ENCODE measurements at regions not wholly inside any gene's neighbourhood (a gene's known extent, or its start where the extent isn't known, plus 50 kb on each side); places are given as distances from the start of the nearest gene placed in this dataset.

- H3K36me3 ChIP-seq, result no peaks in the 10 kb centered on the region
- intact Hi-C loops (cut with DNase I; ENCODE audit: low total_unique reads), result no loop called here
- TF ChIP-seq, protein P1, sequence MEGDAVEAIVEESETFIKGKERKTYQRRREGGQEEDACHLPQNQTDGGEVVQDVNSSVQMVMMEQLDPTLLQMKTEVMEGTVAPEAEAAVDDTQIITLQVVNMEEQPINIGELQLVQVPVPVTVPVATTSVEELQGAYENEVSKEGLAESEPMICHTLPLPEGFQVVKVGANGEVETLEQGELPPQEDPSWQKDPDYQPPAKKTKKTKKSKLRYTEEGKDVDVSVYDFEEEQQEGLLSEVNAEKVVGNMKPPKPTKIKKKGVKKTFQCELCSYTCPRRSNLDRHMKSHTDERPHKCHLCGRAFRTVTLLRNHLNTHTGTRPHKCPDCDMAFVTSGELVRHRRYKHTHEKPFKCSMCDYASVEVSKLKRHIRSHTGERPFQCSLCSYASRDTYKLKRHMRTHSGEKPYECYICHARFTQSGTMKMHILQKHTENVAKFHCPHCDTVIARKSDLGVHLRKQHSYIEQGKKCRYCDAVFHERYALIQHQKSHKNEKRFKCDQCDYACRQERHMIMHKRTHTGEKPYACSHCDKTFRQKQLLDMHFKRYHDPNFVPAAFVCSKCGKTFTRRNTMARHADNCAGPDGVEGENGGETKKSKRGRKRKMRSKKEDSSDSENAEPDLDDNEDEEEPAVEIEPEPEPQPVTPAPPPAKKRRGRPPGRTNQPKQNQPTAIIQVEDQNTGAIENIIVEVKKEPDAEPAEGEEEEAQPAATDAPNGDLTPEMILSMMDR (IDR thresholded peaks at IDR 0.05), result no peak
- no peak overlapping the region for H3K27ac ChIP-seq
- no peaks in the 10 kb centered on the region for H3K4me1 ChIP-seq
- H3K4me3 ChIP-seq, result no peak overlapping the region
- DNase-seq, result no peak
- H3K9me3 ChIP-seq, result no peaks in the 10 kb centered on the region
- no peaks in the 10 kb centered on the region for H3K27me3 ChIP-seq
These were observed 609.4 kb downstream of the MTRR start for GRCh38 chr5:8478326-8478725.

DNA sequence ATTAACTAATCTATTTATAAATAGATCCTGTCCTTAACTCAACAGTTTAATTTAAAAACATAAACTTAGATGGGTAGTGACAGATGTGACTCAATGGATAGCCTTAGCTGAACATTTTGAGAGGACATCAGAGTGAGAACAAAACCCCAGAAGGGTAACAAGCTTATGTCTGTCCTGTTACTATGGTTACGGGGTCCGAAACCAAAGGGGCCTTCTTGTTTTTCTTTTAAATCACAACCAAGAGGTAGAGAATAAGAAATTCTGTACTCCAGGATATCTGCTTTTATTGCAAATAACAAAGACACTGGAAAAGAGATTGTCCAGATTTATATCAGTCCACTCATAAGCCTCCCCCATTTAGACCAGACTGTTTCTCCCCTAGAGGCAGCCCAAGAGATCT is 612.1 kb downstream of the MTRR start:
- no peak for DNase-seq
- no peak overlapping the region for H3K4me3 ChIP-seq
- TF ChIP-seq, protein P1 (IDR thresholded peaks at IDR 0.05), result no peak
- H3K36me3 ChIP-seq, result no peaks in the 10 kb centered on the region
- H3K27me3 ChIP-seq, result no peaks in the 10 kb centered on the region
- no peak overlapping the region for H3K27ac ChIP-seq
- no peaks in the 10 kb centered on the region for H3K4me1 ChIP-seq
- H3K9me3 ChIP-seq, result no peaks in the 10 kb centered on the region
- intact Hi-C loops (cut with DNase I; ENCODE audit: low total_unique reads), result no loop called here

GRCh38 chr5:8491254-8491653 is 622.3 kb downstream of the MTRR start:
- peaks cover 0 to 7% (median 0%) of the 10 kb centered on the region in 4 donors for H3K4me1 ChIP-seq
- TF ChIP-seq, protein P1 (IDR thresholded peaks at IDR 0.05), result no peak
- no peak for DNase-seq
- H3K9me3 ChIP-seq, result peaks cover 0 to 17% (median 12%) of the 10 kb centered on the region in 3 donors
- no peak overlapping the region for H3K4me3 ChIP-seq
- no peaks in the 10 kb centered on the region for H3K36me3 ChIP-seq
- H3K27me3 ChIP-seq, result no peaks in the 10 kb centered on the region
- intact Hi-C loops (cut with DNase I; ENCODE audit: low total_unique reads), result no loop called here
- H3K27ac ChIP-seq, result no peak overlapping the region

DNA sequence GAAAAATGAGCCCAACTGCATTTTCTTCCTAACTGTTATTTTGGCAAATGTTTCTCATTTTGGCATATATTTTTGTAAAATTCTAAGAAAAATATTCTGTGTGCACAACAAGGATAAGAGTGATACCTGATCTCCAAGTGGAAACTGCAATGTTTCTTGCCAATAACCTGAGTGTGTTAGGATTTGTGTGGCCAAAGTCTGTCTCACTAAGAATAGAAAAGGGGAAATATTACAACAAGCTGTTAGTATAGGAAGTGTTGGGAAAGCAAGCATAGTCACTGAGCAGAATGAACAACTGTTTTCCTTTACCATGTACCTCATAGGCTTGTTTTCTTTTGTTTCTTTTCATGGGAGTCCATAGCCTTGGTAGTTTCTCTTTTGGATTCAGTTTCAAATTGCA is 624.2 kb downstream of the MTRR start:
- H3K9me3 ChIP-seq, result peaks cover 0 to 17% (median 16%) of the 10 kb centered on the region in 3 donors
- DNase-seq, result no peak
- H3K27ac ChIP-seq, result no peak overlapping the region
- TF ChIP-seq, protein P1 (IDR thresholded peaks at IDR 0.05), result no peak
- no peaks in the 10 kb centered on the region for H3K36me3 ChIP-seq
- intact Hi-C loops (cut with DNase I; ENCODE audit: low total_unique reads), result no loop called here
- no peaks in the 10 kb centered on the region for H3K27me3 ChIP-seq
- H3K4me3 ChIP-seq, result no peak overlapping the region
- H3K4me1 ChIP-seq, result peaks cover 0 to 7% (median 0%) of the 10 kb centered on the region in 4 donors

DNA sequence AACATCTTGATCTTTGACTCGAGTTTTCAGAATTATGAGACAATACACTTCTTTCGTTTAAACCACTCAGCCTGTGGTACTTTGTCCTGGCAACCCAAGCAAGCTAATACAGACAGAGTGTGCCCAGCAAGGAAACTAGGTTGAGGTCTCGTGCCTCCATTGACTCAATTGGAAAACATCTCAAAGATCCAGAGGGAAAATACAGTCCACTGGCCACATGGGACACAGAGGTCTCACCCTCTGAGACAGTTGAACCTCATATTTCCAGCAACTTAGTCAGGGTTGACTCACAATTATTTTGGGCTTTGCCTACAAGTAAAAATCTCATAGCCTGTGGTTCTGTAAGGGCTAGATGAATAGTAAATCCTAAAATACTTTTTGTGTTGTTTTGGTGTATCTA is 631.5 kb downstream of the MTRR start:
- Histone ChIP-seq H3K36me3 (no peaks in the 10 kb centered on the region), H3K27me3 (no peaks in the 10 kb centered on the region), H3K4me1 (peaks cover 0 to 12% (median 6%) of the 10 kb centered on the region in 4 donors), H3K27ac (peak overlapping the region; percentile 60 to 65), H3K9me3 (peaks cover 0 to 11% (median 8%) of the 10 kb centered on the region in 3 donors), H3K4me3 (no peak overlapping the region)
- intact Hi-C loops (cut with DNase I; ENCODE audit: low total_unique reads), result no loop called here
- DNase-seq, result peak in 1 of 2 donors; percentile 67
- TF ChIP-seq, protein P1 (IDR thresholded peaks at IDR 0.05), result no peak

DNA sequence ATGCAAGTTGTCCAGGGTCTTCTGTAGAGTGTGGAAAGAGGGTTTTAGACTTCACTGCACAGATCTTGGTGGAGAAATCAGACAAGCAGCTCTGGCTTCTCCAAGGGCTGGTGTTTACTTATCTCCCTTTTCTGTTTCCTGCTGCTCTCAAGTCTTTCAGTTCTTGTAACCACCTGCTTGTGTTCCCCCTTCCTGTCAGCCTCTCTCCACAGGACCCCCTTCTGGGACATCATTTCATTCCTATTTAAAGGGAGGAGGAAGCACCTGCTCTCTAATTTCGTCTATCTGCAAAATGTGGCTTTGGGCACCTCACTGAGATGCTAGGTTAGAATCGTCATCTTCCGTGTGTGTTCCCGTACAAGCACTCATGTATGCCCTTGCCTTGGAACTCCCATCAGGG is 636.2 kb downstream of the MTRR start:
- Histone ChIP-seq H3K4me3 (no peak overlapping the region), H3K27ac (no peak overlapping the region), H3K27me3 (no peaks in the 10 kb centered on the region), H3K9me3 (no peaks in the 10 kb centered on the region), H3K4me1 (peaks cover 0 to 12% (median 6%) of the 10 kb centered on the region in 4 donors), H3K36me3 (no peaks in the 10 kb centered on the region)
- DNase-seq, result no peak
- intact Hi-C loops (cut with DNase I; ENCODE audit: low total_unique reads), result no loop called here
- TF ChIP-seq, protein P1 (IDR thresholded peaks at IDR 0.05), result no peak

Data from tibial artery (tissue), 4 donors.